ENCODE measurements at regions not wholly inside any gene's neighbourhood (a gene's known extent, or its start where the extent isn't known, plus 50 kb on each side); places are given as distances from the start of the nearest gene placed in this dataset.

- CTCF ChIA-PET = interaction anchor here (0.8 kb wide), 1 partner anchor 12 kb away, joined by 4 read pairs; no protein-coding TSS in a partner anchor
- no peaks in the 10 kb centered on the region for H3K79me1 ChIP-seq (ENCODE audit: low read depth in 1 of 2, low read length in 2 of 2)
- ATAC-seq (ENCODE audit: low read depth) (no peak), DNase-seq (no peak)
- no peak overlapping the region for H2AFZ ChIP-seq (replicated peaks; ENCODE audit: low read length, poor library complexity)
- no TSS peak for BruUV-seq (replicated peaks)
- H3K56ac ChIP-seq (ENCODE audit: extremely low read depth, insufficient read depth, low read length) = no peak overlapping the region
- H3K18ac ChIP-seq (ENCODE audit: low read depth, low read length) = no peak overlapping the region
- H4K91ac ChIP-seq (ENCODE audit: insufficient read depth, low read depth, low read length) = no peak overlapping the region
- no peaks in the 10 kb centered on the region for H3K36me3 ChIP-seq (ENCODE audit: control insufficient read depth, insufficient read depth, low read length)
- H3K9me3 ChIP-seq (ENCODE audit: control insufficient read depth, insufficient read depth, low read length) = no peaks in the 10 kb centered on the region
- H3K14ac ChIP-seq (replicated peaks; ENCODE audit: low read depth, low read length) = no peak overlapping the region
- H2AK9ac ChIP-seq (replicated peaks; ENCODE audit: low read depth, low read length, poor library complexity) = no peak overlapping the region
- no peak overlapping the region for H2BK15ac ChIP-seq (ENCODE audit: low read depth, low read length)
- H3K9ac ChIP-seq (ENCODE audit: low read depth, low read length) = no peak overlapping the region
- no peak overlapping the region for H4K5ac ChIP-seq (ENCODE audit: low read depth, low read length)
- H2AK5ac ChIP-seq (ENCODE audit: low read depth, low read length) = no peak overlapping the region
- H3K4ac ChIP-seq (ENCODE audit: low read depth, low read length) = no peak overlapping the region
- no peak overlapping the region for H3K23ac ChIP-seq (ENCODE audit: low read depth, low read length)
- 91% methylated on average over 4 of the region's 14 CpGs; no CpG with 5 or more reads in 1 of the 2 experiments for WGBS, 2 experiments (ENCODE audit: extremely low coverage in 2 of 2, insufficient read length in 1 of 2)
- H4K8ac ChIP-seq (ENCODE audit: low read depth in 2 of 2, low read length in 2 of 2) = no peak overlapping the region
- intact Hi-C loops (cut with micrococcal nuclease) = no loop called here
- POLR2A ChIA-PET (ENCODE audit: unreplicated experiment) = no interaction called here
- H2BK5ac ChIP-seq (ENCODE audit: low read depth, low read length, poor library complexity, severe bottlenecking) = no peak overlapping the region
- dilution Hi-C loops (cut with HindIII; ENCODE audit: low sequenced_read_pairs, unreplicated experiment) = no loop called here
- TF ChIP-seq MXI1 (IDR thresholded peaks at IDR 0.05; ENCODE audit: borderline replicate concordance, low read depth, low read length) = no peak
- no peak for TF ChIP-seq MAZ (IDR thresholded peaks at IDR 0.05; ENCODE audit: borderline replicate concordance, low read depth, low read length)
- TF ChIP-seq ELK1 (IDR thresholded peaks at IDR 0.05; ENCODE audit: borderline replicate concordance, low read depth, low read length) = no peak
- no peak for TF ChIP-seq SMC3 (IDR thresholded peaks at IDR 0.05; ENCODE audit: low read depth, low read length)
- TF ChIP-seq FOS (IDR thresholded peaks at IDR 0.05; ENCODE audit: low read depth, low read length) = no peak
- no peak for TF ChIP-seq POLR2A (IDR thresholded peaks at IDR 0.05; ENCODE audit: low read depth, low read length)
- TF ChIP-seq RAD21 (IDR thresholded peaks at IDR 0.05; ENCODE audit: low read length) = no peak
- TF ChIP-seq, protein P1, sequence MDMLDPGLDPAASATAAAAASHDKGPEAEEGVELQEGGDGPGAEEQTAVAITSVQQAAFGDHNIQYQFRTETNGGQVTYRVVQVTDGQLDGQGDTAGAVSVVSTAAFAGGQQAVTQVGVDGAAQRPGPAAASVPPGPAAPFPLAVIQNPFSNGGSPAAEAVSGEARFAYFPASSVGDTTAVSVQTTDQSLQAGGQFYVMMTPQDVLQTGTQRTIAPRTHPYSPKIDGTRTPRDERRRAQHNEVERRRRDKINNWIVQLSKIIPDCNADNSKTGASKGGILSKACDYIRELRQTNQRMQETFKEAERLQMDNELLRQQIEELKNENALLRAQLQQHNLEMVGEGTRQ (IDR thresholded peaks at IDR 0.05; ENCODE audit: low read depth, low read length) = no peak
- H3K27me3 ChIP-seq (ENCODE audit: control insufficient read depth, insufficient read depth, low read length) = no peaks in the 10 kb centered on the region
- H2BK20ac ChIP-seq (ENCODE audit: low read depth, low read length) = no peak overlapping the region
- no peak overlapping the region for H3K4me3 ChIP-seq (ENCODE audit: insufficient read depth, low read depth, low read length)
- H3K4me2 ChIP-seq (ENCODE audit: low read depth, low read length) = no peak overlapping the region
- no peak overlapping the region for H3K27ac ChIP-seq (ENCODE audit: insufficient read depth, low read length)
- H3K9me1 ChIP-seq (ENCODE audit: insufficient read depth, low read length) = no peaks in the 10 kb centered on the region; the same call in 1 of the 2 replicates
- no peaks in the 10 kb centered on the region for H4K20me1 ChIP-seq (ENCODE audit: insufficient read depth, low read length)
- H2BK120ac ChIP-seq (ENCODE audit: low read depth, low read length) = no peak overlapping the region
- in situ Hi-C loops (cut with MboI; ENCODE audit: low sequenced_read_pairs) = no loop called here
- no peaks in the 10 kb centered on the region for H3K4me1 ChIP-seq (ENCODE audit: control insufficient read depth, insufficient read depth, low read length)
Measured at GRCh38 chr2:18961991-18962421, 372.6 kb upstream of the NT5C1B start.

All from IMR-90 (cell line).